GM03348 (cell line): ENCODE measurements at regions not wholly inside any gene's neighbourhood (a gene's known extent, or its start where the extent isn't known, plus 50 kb on each side); places are given as distances from the start of the nearest gene placed in this dataset.
"Not testable (repeated sequence)": the region's sequence is repeated elsewhere in the genome, so short reads cannot be mapped to it uniquely, and the experiment has no call there.

ENCODE experiments used
- DNase-seq: peaks from one replicate; pipeline ENCODE4 v3.0.0; 2012; ENCODE audit warnings: low spot score

DNA sequence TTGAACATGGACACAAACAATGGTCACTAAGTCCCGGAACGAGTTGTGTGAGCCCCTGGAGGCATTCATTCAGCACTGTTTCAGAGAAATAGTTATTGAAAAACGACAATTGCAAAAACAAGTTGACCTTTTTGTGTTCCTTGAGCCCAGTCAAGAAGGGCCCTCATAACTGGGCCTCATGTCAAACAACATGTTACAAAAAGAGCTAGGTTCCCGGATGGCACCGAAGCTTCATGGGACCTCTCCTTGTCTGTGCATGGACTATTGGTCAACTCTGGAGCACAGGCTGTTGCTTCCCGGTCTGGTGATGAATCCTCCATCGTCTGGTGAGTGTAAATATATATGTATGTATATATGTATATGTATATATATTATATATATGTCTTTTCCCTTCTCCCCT lies 176.6 kb downstream of the ALG10 start:
- DNase-seq = no peak

DNA sequence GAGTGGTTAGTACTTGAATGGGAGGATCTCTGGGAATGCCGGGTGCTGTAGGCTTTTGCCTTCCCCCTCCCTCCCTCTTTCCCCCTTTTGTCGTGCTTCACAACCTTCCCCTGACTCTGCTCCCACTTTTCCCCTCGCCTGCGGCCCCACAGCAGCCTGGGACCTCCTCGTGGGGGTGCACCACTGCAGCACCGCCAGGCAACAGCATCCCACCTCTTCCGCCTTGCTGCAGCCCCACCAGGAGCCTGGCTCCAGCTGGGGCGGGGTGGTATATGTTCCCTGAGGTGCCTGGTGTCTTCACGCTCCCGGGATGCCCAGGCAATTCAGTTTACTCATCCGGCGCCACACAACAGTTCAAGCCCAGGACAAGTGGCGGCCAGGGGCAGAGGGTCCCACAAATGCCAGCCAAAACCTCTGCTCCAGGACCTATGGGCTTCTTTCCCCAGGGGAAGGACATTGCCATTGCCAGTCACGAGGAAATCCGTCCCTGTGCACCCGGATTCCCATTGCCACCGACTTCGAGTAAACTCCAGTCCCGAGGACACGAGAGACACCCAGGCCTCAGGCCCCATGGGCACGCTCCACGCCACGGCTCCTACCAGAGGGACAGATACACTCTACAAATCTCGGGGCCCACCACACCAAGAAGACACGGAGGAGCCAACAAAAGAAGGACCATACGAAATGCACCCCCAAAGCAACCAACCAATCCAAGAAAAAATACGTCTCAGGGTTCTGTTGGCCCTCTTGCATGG lies 181.7 kb downstream of the ALG10 start:
- DNase-seq = no peak

GRCh38 chr12:34204830-34205285 lies 182.6 kb downstream of the ALG10 start:
- no peak for DNase-seq

- no peak for DNase-seq
These were observed 183.1 kb downstream of the ALG10 start for GRCh38 chr12:34205401-34205800.

DNA sequence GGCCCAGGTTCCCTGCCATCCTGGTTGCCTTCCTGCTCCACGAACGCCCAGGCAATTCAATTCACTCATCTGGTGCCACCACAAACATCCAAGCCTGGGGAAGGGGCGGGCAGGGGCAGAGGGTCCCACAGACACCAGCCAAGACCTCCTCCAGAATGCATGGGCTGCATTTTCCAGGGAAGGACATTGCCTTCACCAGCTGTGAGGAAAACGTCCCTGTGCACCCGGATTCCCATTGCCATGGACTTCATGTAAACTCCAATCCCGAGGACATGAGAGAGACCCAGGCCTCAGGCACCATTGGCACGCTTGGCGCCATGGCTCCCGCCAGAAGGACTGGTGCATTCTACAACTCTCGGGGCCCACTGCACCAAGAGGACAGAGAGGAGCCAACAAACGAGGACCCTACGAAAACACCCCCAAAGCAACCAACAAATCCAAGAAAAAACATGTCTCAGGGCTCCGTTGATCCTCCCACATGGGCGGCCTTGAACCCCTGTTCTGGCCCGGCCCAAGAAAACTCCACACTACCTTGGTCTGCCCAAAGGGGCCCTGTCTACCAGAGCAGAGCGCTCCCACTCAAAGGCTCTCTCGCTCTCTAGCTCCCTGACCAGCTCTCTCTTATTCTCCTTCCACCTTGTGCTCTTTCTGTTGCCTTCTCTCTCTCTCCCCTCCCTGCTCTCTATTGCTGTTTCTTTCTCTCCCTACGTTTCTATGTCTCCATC lies 183.9 kb downstream of the ALG10 start:
- DNase-seq = no peak

DNA sequence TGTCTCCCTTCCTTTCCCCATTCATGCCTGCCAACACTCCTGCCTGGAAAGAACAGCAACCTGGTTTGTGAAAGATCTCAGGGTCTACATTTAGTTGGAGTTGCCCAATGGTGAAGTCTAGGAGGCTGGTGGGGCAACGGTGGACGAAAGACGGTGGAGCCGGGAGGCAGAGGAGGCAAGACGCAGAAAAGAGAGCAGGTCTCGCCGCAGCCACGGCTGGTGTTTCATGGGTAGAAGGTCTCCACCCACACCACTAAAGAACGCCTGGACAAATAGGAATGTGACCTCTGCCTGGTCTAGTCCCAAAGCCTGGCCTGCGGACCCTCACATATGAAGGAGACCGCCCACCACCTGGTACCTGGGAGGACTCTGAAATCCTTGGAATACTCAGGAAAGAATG lies 185.6 kb downstream of the ALG10 start:
- DNase-seq = no peak

DNA sequence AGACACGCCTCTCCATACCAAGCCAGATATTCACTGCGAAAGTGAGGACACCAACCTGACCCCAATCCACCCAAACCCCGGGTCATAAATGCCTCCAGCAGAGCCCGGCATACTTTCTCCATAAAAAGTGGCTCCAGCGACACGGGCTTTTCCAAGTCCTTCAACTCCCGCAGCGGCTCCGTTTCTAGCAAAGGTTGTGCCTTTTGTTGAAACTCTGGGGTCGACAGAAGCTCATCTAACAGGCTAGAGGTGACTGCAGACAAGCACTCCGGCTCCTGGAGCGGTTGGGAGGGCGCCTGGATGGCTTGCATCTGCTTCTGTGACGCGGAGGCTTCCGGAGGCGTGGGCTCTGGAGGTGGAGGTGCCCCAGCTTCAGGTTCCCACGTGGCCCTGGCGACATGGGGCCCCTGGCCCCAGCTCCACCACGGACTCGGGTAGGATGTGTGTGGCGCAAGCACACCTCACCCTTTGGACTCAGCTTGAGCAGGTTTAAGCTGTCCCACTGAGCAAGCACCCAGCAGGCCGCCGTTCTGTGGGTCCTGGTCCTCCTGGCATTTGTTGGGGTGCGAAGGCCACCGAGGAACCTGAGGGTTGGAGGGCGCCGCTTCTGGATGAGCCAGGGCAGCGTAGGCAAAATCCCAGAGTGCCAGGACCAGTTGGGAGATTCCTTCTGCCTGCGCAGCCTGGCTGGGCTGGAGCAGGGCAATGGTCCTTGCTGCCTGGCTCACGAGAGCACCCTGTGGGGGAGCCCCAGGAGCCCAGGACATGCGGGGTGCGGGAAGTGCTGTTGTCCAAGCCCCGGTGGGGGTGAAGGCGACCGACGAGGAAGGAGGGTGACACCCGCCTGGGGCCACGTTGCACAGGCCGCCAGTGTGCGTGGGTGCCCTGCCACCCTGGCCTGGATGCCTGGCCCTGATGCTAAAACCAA lies 186.3 kb downstream of the ALG10 start:
- DNase-seq = no peak

- DNase-seq = no peak
These were observed 187.1 kb downstream of the ALG10 start for GRCh38 chr12:34209259-34209835.

- DNase-seq = no peak
These were observed 187.9 kb downstream of the ALG10 start for GRCh38 chr12:34210183-34210582.

DNA sequence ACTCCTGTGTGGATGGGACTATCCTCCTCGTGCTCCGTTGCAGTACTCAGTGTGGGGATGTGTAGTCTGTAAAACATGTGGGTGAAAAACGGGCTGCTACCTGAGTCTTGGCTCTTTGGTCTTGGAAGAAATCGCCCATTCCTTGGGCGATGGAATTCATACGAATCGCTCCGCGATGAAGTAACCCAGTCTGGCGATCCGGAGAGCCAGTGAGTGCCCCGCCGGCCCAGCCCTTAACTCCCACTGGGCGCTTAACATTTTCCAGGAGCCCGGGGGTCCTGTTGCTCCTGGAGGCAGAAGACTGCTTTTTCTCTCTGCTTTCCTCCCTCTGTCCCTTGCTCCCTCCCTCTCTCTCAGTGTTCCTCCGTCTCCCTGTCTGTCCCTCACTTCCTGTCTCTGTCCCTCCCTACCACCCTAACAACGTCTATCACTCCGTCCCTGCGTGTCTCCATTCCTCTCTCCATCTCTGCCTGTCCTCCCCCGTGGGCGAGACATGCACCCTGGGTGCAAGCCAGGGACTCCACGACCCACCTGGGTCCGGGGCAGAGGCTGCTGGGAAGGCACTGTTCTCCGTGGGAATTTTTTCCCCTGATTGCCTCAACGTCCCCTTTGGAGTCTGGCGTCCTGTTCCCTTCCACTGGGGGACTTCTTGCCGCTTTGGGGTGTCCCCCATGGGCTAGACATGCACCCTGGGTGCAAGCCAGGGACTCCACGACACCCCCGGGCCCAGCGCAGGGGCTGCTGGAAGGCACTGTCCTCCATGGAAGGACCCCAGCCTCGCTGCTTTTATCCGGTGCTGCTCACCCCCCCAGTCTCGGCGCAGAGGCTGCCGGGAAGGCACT lies 188.6 kb downstream of the ALG10 start:
- no peak for DNase-seq

GRCh38 chr12:34212651-34213050 lies 190.4 kb downstream of the ALG10 start:
- DNase-seq = no peak

- DNase-seq = no peak
These were observed 191.7 kb downstream of the ALG10 start for GRCh38 chr12:34214011-34214410.

DNA sequence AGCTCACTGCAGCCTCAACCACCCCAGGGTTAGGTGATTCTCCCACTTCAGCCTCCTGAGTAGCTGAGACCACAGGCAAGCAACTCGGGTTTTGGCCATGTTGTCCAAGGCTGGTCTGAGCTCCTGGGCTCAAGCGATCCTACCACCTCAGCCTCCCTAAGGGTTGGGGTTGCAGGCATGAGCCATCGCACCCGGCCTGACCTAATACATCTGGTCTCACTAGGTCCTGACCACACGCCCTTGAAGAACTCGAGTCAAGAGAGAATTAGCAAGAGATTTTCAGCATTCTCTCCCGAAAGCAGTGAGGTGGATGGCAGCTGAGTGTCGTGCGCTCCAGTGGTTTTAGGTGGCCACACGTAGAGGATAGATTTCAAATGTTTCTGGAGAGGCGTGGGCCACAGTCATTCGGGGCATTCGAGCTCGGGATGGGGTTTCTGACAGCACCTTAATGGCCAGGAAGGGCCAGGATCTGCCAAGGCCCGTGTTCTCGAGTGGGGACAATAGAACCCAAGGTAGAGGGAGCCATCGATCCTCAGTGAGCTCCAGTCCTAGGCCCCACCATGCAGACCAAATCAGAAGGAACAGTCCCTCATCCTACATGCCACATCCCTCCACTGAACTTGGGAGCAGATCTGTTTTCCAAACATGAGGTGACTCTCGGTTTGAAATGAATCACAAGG lies 193.1 kb downstream of the ALG10 start:
- DNase-seq = no peak

GRCh38 chr12:34215893-34216285 lies 193.6 kb downstream of the ALG10 start:
- no peak for DNase-seq

DNA sequence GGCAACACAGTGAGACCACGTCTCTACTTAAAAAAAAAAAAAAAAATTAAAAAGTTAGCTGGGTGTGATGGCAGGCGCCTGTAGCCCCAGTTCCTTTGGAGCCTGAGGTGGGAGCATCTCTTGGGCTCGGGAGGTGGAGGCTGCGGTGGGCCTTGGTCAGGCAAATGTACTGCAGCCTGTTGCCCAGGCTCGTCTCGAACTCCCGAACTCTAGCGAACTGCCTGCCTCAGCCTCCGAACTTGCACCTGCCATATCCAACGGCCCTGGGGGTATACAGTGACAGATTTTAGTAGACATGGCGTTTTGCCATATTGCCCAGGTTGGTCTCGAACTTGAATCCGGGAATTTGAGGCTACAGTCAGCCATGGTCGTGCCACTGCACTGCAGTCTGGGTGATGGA lies 195.4 kb downstream of the ALG10 start:
- DNase-seq = no peak

- DNase-seq = peak; percentile 78
These were observed 196.1 kb downstream of the ALG10 start for GRCh38 chr12:34218193-34219045.

DNA sequence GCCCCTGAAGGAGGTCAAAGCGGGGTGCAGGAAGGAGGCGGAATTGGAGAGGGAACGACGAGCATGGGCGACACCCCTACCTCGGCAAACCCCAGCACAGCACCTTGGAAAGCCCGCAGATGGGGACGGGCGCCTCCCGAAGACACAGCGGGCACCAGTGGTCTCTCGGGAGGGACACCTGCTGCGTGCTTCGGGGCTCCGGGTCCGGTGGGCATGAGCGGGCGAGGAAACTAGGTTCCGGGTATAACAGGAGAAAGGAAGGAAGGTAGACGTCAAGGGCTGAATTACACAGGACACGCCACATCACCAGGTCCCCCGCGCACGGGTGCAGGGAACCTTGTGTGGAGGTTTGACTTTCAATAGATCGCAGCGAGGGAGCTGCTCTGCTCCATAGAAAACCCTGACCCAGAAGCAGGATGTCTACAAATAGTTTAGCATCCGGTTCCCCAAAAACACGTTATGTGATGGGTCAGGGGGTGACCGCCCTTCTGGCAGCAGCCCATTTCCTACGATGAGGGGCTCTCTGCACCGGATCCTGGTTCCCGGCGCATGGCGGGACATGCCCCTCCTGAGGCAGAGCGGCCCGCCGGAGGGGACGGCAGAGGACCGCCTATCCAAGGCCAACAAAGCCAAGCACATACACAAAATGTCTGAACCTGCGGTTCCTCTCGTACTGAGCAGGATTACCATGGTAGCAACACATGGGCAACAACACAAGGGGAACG lies 196.9 kb downstream of the ALG10 start:
- DNase-seq = no peak

DNA sequence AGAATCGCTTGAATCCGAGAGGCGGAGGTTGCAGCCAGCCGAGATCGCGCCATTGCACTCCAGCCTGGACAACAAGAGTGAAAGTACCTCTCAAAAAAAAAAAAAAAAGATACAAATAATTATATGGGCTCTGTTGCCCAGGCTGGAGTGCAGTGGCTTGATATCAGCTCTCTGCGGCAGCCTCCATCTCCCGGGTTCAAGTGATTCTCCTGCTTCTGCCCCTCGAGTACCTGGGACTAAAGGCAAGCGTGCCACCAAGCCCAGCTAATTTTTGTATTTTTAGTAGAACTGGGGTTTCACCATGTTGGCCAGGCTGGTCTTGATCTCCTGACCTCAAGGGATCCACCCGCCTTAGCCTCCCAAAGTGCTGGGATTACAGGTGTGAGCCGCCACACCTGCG lies 197.8 kb downstream of the ALG10 start:
- not testable (repeated sequence) for DNase-seq

- DNase-seq = no peak
These were observed 201.3 kb downstream of the ALG10 start for GRCh38 chr12:34223640-34224039.
